Suprapubic skin (tissue), 4 donors: ENCODE measurements at regions not wholly inside any gene's neighbourhood (a gene's known extent, or its start where the extent isn't known, plus 50 kb on each side); places are given as distances from the start of the nearest gene placed in this dataset.

Experiments
- DNase-seq, 2 donors: peaks; one replicate each; pipeline ENCODE4 v3.0.0-alpha.2; 2019; ENCODE audit warnings: low spot score in 2 of 2
- H3K27ac ChIP-seq: fragments of 200-600 bp; sonication (generic); one replicate; pipeline ENCODE4 v1.5.1; 2019
- H3K27me3 ChIP-seq: fragments of 200-600 bp; sonication (generic); one replicate; pipeline ENCODE4 v1.5.1; 2019
- H3K36me3 ChIP-seq: fragments of 200-600 bp; sonication (generic); one replicate; pipeline ENCODE4 v1.5.1; 2019
- H3K4me1 ChIP-seq: fragments of 200-600 bp; sonication (generic); one replicate; pipeline ENCODE4 v1.5.1; 2019
- H3K4me3 ChIP-seq: fragments of 200-600 bp; sonication (generic); one replicate; pipeline ENCODE4 v1.5.1; 2019; ENCODE audit warnings: mild to moderate bottlenecking
- H3K9me3 ChIP-seq: fragments of 200-600 bp; sonication (generic); one replicate; pipeline ENCODE4 v1.5.1; 2019
- EP300 ChIP-seq: sonication (generic); formaldehyde crosslinking; IDR thresholded peaks from one replicate; pipeline ENCODE4 v1.6.1; 2017; ENCODE audit warnings: antibody characterized with exemption
- POLR2A ChIP-seq, 2 donors: fragments of 450-650 bp; IDR thresholded peaks; one replicate each; pipeline ENCODE4 v1.6.1; 2017; ENCODE audit warnings: antibody characterized with exemption in 2 of 2, mild to moderate bottlenecking in 2 of 2, moderate library complexity in 2 of 2
- POLR2AphosphoS5 ChIP-seq, 3 donors: sonication (generic); formaldehyde crosslinking; IDR thresholded peaks; one replicate each; pipeline ENCODE4 v1.6.1; 2017; ENCODE audit warnings: antibody characterized with exemption in 3 of 3
- whole genome bisulfite sequencing: methylation state at CpG from one replicate; pipeline ENCODE4 v1.1.5; 2018; 5-methylcytosine and 5-hydroxymethylcytosine counted together
- TF ChIP-seq, protein P1 (sequence below), 2 donors: fragments of 200-600 bp in 1 of 2; fragments of 450-650 bp in 1 of 2; sonication (generic) in 1 of 2; IDR thresholded peaks; one replicate each; pipeline ENCODE4 v1.5.1; 2016 to 2019; ENCODE audit warnings: antibody characterized with exemption in 2 of 2, mild to moderate bottlenecking in 1 of 2, moderate library complexity in 1 of 2

DNA sequence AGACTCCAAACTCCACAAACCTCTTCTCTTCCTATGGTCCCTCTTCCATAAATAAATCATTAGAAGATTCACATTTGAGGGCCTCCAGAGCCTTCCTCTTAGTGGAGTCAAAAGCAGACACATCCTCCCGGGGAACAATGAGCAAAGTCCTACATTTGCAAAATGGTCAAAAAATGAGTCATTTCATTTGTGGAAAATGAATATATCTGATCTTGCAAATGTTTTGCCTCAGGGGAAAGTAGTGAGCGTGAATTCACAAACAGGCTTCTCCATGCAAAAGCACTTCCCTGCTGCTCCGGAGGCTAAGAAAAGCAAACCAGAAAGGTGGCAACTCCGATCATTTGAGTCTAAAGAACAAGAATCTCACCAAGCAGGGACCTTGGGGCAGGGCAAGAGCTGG, 86.7 kb upstream of the IQSEC1 start:
- H3K9me3 ChIP-seq = peaks cover 9% of the 10 kb centered on the region
- no peaks in the 10 kb centered on the region for H3K36me3 ChIP-seq
- WGBS = 55% methylated on average over 4 of the region's 4 CpGs
- no peak for DNase-seq
- TF ChIP-seq, protein P1, sequence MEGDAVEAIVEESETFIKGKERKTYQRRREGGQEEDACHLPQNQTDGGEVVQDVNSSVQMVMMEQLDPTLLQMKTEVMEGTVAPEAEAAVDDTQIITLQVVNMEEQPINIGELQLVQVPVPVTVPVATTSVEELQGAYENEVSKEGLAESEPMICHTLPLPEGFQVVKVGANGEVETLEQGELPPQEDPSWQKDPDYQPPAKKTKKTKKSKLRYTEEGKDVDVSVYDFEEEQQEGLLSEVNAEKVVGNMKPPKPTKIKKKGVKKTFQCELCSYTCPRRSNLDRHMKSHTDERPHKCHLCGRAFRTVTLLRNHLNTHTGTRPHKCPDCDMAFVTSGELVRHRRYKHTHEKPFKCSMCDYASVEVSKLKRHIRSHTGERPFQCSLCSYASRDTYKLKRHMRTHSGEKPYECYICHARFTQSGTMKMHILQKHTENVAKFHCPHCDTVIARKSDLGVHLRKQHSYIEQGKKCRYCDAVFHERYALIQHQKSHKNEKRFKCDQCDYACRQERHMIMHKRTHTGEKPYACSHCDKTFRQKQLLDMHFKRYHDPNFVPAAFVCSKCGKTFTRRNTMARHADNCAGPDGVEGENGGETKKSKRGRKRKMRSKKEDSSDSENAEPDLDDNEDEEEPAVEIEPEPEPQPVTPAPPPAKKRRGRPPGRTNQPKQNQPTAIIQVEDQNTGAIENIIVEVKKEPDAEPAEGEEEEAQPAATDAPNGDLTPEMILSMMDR (IDR thresholded peaks at IDR 0.05) = no peak
- no peak for TF ChIP-seq POLR2AphosphoS5 (IDR thresholded peaks at IDR 0.05)
- TF ChIP-seq EP300 = no peak
- TF ChIP-seq POLR2A (IDR thresholded peaks at IDR 0.05) = no peak
- no peaks in the 10 kb centered on the region for H3K4me1 ChIP-seq
- no peak overlapping the region for H3K4me3 ChIP-seq
- H3K27ac ChIP-seq = no peak overlapping the region
- H3K27me3 ChIP-seq = peaks cover 3% of the 10 kb centered on the region

DNA sequence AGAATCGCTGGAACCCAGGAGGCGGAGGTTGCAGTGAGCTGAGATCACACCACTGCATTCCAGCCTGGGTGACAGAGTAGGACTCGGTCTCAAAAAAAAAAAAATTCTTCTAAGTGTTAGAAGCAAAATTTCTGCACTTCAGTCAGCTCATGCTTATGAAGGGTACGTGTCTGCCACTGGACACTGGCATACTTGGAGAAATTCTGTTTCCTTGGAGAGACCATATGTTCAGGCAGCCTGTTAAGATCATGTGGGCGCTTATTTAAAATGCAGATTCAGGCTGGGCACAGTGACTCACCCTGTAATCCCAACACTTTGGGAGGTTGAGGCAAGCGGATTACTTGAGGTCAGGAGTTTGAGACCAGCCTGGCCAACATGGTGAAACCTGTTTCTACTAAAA, 85.6 kb upstream of the IQSEC1 start:
- TF ChIP-seq POLR2AphosphoS5 (IDR thresholded peaks at IDR 0.05) (no peak), EP300 (no peak), POLR2A (IDR thresholded peaks at IDR 0.05) (no peak)
- TF ChIP-seq, protein P1 (IDR thresholded peaks at IDR 0.05) = no peak
- Histone ChIP-seq H3K9me3 (peaks cover 9% of the 10 kb centered on the region), H3K36me3 (no peaks in the 10 kb centered on the region), H3K27ac (no peak overlapping the region), H3K27me3 (peaks cover 3% of the 10 kb centered on the region), H3K4me3 (no peak overlapping the region), H3K4me1 (no peaks in the 10 kb centered on the region)
- WGBS = 84% methylated on average over 6 of the region's 6 CpGs
- DNase-seq = no peak

DNA sequence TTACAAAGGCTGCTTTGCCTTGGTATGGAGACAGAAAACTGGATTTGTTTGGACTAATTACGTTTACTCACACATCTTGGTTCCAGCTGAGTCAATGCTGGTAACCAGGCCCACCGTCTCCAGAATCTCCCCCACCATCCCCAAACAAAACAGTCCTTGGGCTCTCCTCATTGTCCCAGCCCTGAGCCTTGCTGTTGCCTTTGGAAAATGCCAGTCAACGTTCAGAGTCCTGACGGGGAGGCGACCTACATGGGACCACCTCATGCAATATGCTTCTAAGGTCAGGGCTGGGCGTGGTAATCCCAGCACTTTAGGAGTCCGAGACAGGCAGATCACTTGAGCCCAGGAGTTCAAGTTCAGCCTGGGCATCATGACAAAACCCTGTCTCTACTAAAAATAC, 85.2 kb upstream of the IQSEC1 start:
- TF ChIP-seq, protein P1 (IDR thresholded peaks at IDR 0.05) = no peak
- TF ChIP-seq POLR2A (IDR thresholded peaks at IDR 0.05) = no peak
- TF ChIP-seq POLR2AphosphoS5 (IDR thresholded peaks at IDR 0.05) = no peak
- TF ChIP-seq EP300 = no peak
- Histone ChIP-seq H3K4me1 (no peaks in the 10 kb centered on the region), H3K36me3 (no peaks in the 10 kb centered on the region), H3K4me3 (no peak overlapping the region), H3K27me3 (peaks cover 3% of the 10 kb centered on the region), H3K9me3 (peaks cover 9% of the 10 kb centered on the region), H3K27ac (no peak overlapping the region)
- no peak for DNase-seq
- 87% methylated on average over 7 of the region's 7 CpGs for WGBS

DNA sequence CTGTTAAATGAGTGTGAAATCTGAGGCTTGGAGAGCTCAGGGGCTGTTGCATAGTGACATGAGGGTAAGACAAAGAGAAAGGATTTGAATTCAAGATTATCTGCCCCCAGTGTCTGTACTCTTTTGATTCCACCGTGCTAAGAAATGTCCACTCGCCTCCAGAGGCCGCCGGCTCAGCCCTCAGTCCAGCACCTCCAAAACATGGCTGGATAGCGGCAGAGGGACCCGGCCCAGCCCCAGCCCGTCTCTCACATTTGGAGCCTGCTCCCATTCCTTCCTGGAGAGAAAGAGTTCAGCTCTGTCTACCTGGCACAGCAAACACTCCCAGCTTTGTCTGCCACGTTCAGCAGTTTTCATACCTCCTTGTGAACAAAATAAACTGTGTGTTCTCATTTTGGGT, 84.8 kb upstream of the IQSEC1 start:
- no peaks in the 10 kb centered on the region for H3K36me3 ChIP-seq
- DNase-seq = no peak
- H3K27ac ChIP-seq = no peak overlapping the region
- TF ChIP-seq POLR2A (IDR thresholded peaks at IDR 0.05) = no peak
- TF ChIP-seq EP300 = no peak
- TF ChIP-seq POLR2AphosphoS5 (IDR thresholded peaks at IDR 0.05) = no peak
- TF ChIP-seq, protein P1 (IDR thresholded peaks at IDR 0.05) = no peak
- H3K9me3 ChIP-seq = peaks cover 9% of the 10 kb centered on the region
- H3K4me1 ChIP-seq = no peaks in the 10 kb centered on the region
- peaks cover 5% of the 10 kb centered on the region for H3K27me3 ChIP-seq
- WGBS = 84% methylated on average over 8 of the region's 8 CpGs
- H3K4me3 ChIP-seq = no peak overlapping the region

DNA sequence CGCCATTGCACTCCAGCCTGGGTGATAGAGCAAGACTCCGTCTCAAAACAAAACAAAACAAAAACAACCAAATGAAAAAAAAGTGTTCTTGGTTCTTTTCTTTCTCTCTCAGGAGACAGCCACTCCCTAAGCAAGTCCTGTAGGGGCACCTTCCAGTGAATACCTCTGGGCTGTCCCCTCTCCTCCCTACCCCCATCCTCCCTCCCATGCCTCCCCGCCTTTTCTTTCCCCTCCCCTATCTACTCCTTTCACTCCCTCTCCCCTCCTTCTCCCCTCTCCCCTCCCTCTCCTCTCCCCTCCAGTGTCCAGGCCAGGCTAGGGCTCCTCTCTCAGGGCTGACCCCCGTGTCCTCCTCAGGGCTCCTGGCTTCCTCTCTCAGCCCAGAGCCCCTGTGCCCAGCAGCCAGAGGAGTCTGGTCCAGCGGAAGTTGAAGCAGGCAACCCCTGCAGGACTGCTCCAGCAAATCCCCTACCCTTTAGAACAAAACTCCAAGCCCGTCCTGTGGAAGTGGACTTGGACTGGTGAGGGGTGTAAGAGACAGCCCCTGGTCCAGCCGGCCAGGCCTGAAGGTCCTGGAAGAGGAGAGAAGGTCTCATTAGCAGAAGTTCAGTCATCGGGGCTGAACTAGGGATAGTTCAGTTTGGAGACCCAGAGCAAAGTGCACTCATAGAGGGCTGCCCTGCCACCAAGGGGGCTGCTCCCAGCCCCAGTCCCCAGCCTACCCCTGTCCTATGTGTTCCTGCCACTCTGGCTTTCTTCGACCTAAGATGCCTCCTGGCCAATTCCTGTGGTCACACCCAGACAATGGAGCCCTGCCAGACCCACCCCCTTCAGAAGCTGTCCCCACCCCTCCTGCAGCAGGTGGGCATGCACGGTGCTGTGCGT, 79.8 kb upstream of the IQSEC1 start:
- no peaks in the 10 kb centered on the region for H3K36me3 ChIP-seq
- H3K4me1 ChIP-seq = no peaks in the 10 kb centered on the region
- H3K27ac ChIP-seq = no peak overlapping the region
- no peak overlapping the region for H3K4me3 ChIP-seq
- peaks cover 5% of the 10 kb centered on the region for H3K27me3 ChIP-seq
- H3K9me3 ChIP-seq = peaks cover 9% of the 10 kb centered on the region
- TF ChIP-seq EP300 = no peak
- TF ChIP-seq POLR2A (IDR thresholded peaks at IDR 0.05) = no peak
- TF ChIP-seq, protein P1 (IDR thresholded peaks at IDR 0.05) = no peak
- TF ChIP-seq POLR2AphosphoS5 (IDR thresholded peaks at IDR 0.05) = no peak
- WGBS = 75% methylated on average over 9 of the region's 11 CpGs
- DNase-seq = peak in 1 of 2 donors; percentile 32
